Ovary (tissue), 7 donors: ENCODE measurements at regions not wholly inside any gene's neighbourhood (a gene's known extent, or its start where the extent isn't known, plus 50 kb on each side); places are given as distances from the start of the nearest gene placed in this dataset.

Experiments used
- DNase-seq, 5 donors: peaks; one replicate each; pipeline ENCODE4 v3.0.0-alpha.2; 2019 to 2020
- H3K27ac ChIP-seq, 2 donors: fragments of 200-600 bp; one replicate each; pipeline versions ENCODE4 v1.5.1 to v1.8.0; 2019 to 2022
- H3K27me3 ChIP-seq: fragments of 200-600 bp; one replicate; pipeline ENCODE4 v1.8.0; 2022
- H3K36me3 ChIP-seq: fragments of 200-600 bp; sonication (generic); one replicate; pipeline ENCODE4 v1.5.1; 2019
- H3K4me1 ChIP-seq: one replicate; pipeline ENCODE4 v1.8.1; 2013; ENCODE audit warnings: mild to moderate bottlenecking, moderate library complexity; ENCODE audit not compliant: insufficient read depth
- H3K4me3 ChIP-seq: fragments of 200-600 bp; sonication (generic); one replicate; pipeline ENCODE4 v1.5.1; 2017
- H3K9me3 ChIP-seq, 2 donors: fragments of 200-600 bp in 1 of 2; sonication (generic) in 1 of 2; one replicate each; pipeline versions ENCODE4 v1.5.1 to v1.8.1; 2013 to 2019; ENCODE audit warnings: mild to moderate bottlenecking in 1 of 2, moderate library complexity in 1 of 2
- CTCF ChIP-seq, 3 donors: fragments of 450-650 bp in 2 of 3; fragments of 200-600 bp in 1 of 3; IDR thresholded peaks; one replicate each; pipeline versions ENCODE4 v1.5.1 to v1.8.0; 2016 to 2022; ENCODE audit warnings: antibody characterized with exemption in 3 of 3, mild to moderate bottlenecking in 1 of 3
- EP300 ChIP-seq: sonication (generic); formaldehyde crosslinking; IDR thresholded peaks from one replicate; pipeline ENCODE4 v1.6.1; 2017; ENCODE audit warnings: antibody characterized with exemption
- POLR2A ChIP-seq: fragments of 450-650 bp; IDR thresholded peaks from one replicate; pipeline ENCODE4 v1.6.1; 2017; ENCODE audit warnings: antibody characterized with exemption, mild to moderate bottlenecking, moderate library complexity
- WGBS, 3 donors: extraction: QIAGEN DNeasy Blood & Tissue Kit in 1 of 3; methylation state at CpG; one replicate each; pipeline versions ENCODE4 v1.1.5 to v1.1.7; 2013 to 2017; 5-methylcytosine and 5-hydroxymethylcytosine counted together
- intact Hi-C, 4 donors: fragments of 100-400 bp; cut with DNase I; formaldehyde crosslinking; loops; one replicate each; pipeline versions ENCODE4 v1.11.0 to v1.15.1; 2022 to 2023
- donor health status: DM: no; HTN: no; CAD: no; lungs with moderate emphysema.
- donor health status: DM: no; HTN: no; CAD: no.
- donor health status: Bipolar disorder and iron deficiency.
- donor health status: DM: no; HTN: no; CAD: no.
- donor health status: DM: yes; HTN: yes; CAD: no.

GRCh38 chrX:56068274-56068758, 163.8 kb upstream of the KLF8 start:
- H3K27ac ChIP-seq = no peak overlapping the region
- no peaks in the 10 kb centered on the region for H3K9me3 ChIP-seq
- no peaks in the 10 kb centered on the region for H3K36me3 ChIP-seq
- no peaks in the 10 kb centered on the region for H3K27me3 ChIP-seq
- DNase-seq = no peak
- 62 to 72% (median 71%) methylated on average over 4 of the region's 4 CpGs for WGBS, 3 donors
- intact Hi-C loops = no loop called here
- TF ChIP-seq EP300 = no peak
- no peak for TF ChIP-seq POLR2A
- no peak for TF ChIP-seq CTCF (IDR thresholded peaks at IDR 0.05)
- no peak overlapping the region for H3K4me3 ChIP-seq
- H3K4me1 ChIP-seq = no peaks in the 10 kb centered on the region

- TF ChIP-seq EP300 = no peak
- TF ChIP-seq CTCF (IDR thresholded peaks at IDR 0.05) = no peak
- TF ChIP-seq POLR2A = no peak
- WGBS, 3 donors = 68 to 75% (median 73%) methylated on average over 8 to 9 of the region's 9 CpGs
- H3K27ac ChIP-seq = no peak overlapping the region
- no peak overlapping the region for H3K4me3 ChIP-seq
- no peaks in the 10 kb centered on the region for H3K27me3 ChIP-seq
- DNase-seq = no peak
- intact Hi-C loops = no loop called here
- H3K36me3 ChIP-seq = no peaks in the 10 kb centered on the region
- no peaks in the 10 kb centered on the region for H3K9me3 ChIP-seq
- H3K4me1 ChIP-seq = no peaks in the 10 kb centered on the region
Measured at GRCh38 chrX:56069299-56069931, 162.7 kb upstream of the KLF8 start.

GRCh38 chrX:56089376-56089775, 142.8 kb upstream of the KLF8 start:
- 46 to 60% (median 59%) methylated on average over 2 of the region's 2 CpGs for WGBS, 3 donors
- TF ChIP-seq CTCF (IDR thresholded peaks at IDR 0.05) = no peak
- no peak for TF ChIP-seq POLR2A
- no peak for TF ChIP-seq EP300

GRCh38 chrX:56099271-56099670, 132.9 kb upstream of the KLF8 start:
- Histone ChIP-seq H3K27me3 (no peaks in the 10 kb centered on the region), H3K9me3 (no peaks in the 10 kb centered on the region), H3K27ac (no peak overlapping the region), H3K36me3 (no peaks in the 10 kb centered on the region), H3K4me1 (no peaks in the 10 kb centered on the region), H3K4me3 (no peak overlapping the region)
- intact Hi-C loops = no loop called here
- 64 to 68% (median 67%) methylated on average over 3 of the region's 3 CpGs for WGBS, 3 donors
- TF ChIP-seq POLR2A (no peak), CTCF (IDR thresholded peaks at IDR 0.05) (no peak), EP300 (no peak)
- no peak for DNase-seq

More at GRCh38 chrX:56089376-56089775, 142.8 kb upstream of the KLF8 start:
- Histone ChIP-seq H3K27ac (no peak overlapping the region), H3K4me3 (no peak overlapping the region), H3K27me3 (no peaks in the 10 kb centered on the region), H3K36me3 (no peaks in the 10 kb centered on the region), H3K9me3 (no peaks in the 10 kb centered on the region), H3K4me1 (no peaks in the 10 kb centered on the region)
- intact Hi-C loops = no loop called here
- DNase-seq = no peak
